Stimulated activated CD8-positive, alpha-beta memory T cell treated with anti-CD3 and anti-CD28 coated beads, Interleukin-15, amount 100 ng/mL, for 1 hour (primary cell): ENCODE measurements at regions not wholly inside any gene's neighbourhood (a gene's known extent, or its start where the extent isn't known, plus 50 kb on each side); places are given as distances from the start of the nearest gene placed in this dataset.

ENCODE experiments used
- DNase-seq: peaks from one replicate; pipeline ENCODE4 v3.0.0-alpha.2; 2020; ENCODE audit warnings: low read depth

- no peak for DNase-seq
Observed at GRCh38 chr16:79931721-79932120, 331.2 kb upstream of the MAF start.

DNA sequence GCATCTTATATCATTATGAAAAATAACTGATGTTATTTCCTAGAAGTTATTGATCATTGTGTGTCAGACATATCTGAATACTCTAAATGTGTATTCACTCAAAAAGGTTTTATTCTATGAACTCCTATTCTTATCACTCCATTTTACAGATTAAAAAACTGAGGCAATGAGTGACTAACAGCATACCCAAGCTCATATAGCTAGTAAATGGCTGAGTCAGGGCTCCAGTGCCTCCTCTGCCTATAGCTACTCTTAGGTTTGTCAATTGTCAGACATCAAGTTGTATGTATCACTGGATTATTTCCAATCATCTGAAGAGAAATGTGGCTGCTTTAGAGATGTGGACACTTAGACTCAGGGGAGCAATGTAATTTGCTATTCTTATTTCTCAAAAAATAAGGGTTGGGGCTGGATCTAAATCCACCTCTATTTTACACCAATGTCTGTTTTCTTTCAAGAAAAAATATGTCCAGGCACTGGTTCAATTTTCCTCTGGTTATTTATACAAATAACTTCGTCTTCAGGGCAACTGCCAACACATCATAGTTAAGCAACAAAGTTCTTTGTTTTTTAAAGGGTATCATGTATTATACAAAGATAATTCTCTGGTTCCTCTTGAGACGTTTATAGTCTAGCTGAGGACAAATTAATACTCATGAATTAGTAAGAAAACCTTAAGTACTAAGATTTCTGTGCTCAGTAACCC lies 328.9 kb upstream of the MAF start:
- DNase-seq: no peak

GRCh38 chr16:79928142-79928873 lies 327.8 kb upstream of the MAF start:
- no peak for DNase-seq

GRCh38 chr16:79926451-79927205 lies 326.1 kb upstream of the MAF start:
- DNase-seq: no peak

- no peak for DNase-seq
Observed at GRCh38 chr16:79923431-79923830, 322.9 kb upstream of the MAF start.

GRCh38 chr16:79920685-79921084 lies 320.1 kb upstream of the MAF start:
- DNase-seq: no peak

GRCh38 chr16:79918916-79919315 lies 318.4 kb upstream of the MAF start:
- no peak for DNase-seq

- no peak for DNase-seq
Observed at GRCh38 chr16:79915761-79916160, 315.2 kb upstream of the MAF start.

GRCh38 chr16:79914961-79915720 lies 314.6 kb upstream of the MAF start:
- DNase-seq: no peak

DNA sequence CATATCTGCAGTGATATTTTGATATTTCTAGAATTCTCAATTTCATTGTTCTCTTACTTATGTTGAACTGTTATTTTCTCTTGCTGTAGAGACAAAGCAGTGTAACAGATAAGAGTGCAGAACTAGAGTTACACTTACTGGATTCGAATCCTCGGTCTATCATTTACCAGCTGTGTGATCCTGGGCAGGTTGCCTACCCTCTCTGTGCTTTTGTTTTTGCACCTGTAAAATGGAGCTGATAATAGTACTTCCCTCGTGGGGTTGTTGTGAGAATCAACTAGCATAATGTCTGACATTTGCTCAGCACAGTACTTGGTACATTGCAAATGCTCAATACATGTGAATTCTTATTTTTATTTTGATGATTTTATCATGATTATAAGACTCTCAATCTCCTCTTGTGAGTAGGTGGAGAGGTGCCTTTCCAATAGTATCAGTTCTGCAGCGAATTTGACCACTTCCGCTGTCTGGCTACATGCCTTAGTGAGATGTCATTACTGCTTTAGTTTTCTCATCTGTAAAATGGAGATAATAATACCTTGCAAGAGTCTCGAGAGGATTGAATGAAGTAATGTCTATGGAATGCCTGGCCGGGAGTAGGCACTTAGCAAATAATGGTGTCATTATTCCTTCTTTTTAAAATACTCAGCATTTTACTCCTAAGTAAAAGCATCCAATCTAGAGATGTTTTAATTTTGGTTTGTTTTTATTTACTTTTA lies 312.2 kb upstream of the MAF start:
- no peak for DNase-seq

DNA sequence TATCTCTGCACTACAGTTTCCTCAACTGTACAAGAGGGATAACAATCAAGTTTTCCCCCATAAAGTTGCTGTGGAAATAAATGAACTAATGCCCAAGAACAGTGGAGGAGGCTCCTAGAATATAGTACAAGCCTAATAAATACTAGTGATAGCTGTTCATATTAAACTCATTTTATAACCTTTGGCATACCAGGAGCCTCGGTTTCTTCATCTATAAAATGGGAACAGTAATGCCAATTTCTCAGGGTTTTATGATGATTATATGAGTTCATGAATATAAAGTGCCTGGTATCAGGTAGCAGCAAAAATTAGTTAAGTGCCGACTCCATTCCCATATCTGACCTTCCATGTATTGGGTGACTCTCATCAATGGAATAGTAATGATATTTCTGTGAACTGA lies 311.1 kb upstream of the MAF start:
- no peak for DNase-seq

DNA sequence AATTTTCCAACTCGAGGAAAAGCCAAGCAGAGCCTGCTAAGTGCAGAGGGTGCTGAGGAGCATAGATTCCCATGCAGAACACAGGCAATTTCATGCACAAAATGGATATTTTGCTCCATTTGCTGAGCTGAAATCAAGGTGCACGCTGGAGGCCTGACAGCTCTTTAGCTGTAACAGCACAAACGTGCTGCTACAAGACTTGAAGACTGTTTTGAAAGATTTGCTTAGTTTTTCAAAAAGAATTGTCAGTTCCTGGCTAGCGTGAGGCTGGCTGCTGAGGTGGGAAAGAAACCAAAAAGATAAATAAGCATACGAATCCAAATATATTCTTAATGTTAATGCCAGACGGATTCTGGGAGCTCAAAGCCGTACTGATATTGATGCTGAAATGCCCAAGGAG lies 309.0 kb upstream of the MAF start:
- no peak for DNase-seq

- no peak for DNase-seq
Observed at GRCh38 chr16:79903471-79903870, 302.9 kb upstream of the MAF start.

DNA sequence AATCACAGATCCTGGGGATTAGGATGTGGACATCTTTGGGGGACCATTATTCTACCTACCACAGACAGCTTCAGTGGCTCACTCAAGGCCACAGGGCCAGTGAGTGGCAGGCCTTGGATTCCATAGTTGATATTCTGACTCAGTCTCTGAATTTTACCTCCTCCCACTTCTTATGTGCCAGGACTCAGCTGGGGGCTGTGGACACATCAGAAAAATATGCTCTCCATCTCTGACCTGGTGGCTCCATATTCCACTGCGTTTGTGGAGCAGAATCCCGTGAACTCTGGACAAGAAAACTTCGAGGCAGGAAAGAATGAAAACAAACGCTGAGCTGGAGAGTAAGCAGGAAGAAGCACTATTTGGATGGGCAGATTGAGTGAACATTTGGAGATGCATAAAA lies 301.8 kb upstream of the MAF start:
- DNase-seq: no peak

DNA sequence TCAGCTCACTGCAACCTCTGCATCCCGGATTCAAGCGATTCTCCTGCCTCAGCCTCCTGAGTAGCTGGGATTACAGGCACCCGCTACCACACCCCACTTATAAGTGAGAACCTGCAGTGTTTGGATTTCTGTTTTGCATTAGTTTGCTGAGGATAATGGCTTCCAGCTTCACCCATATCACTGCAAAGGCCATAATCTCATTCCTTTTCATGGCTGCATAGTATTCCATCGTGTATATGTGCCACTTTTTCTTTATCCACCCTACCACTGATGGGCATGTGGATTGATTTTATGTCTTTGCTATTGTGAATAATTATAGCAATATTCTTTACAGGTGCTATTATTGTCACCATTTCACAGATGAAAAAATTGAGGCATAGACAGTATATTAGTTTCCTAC lies 301.0 kb upstream of the MAF start:
- DNase-seq: no peak

DNA sequence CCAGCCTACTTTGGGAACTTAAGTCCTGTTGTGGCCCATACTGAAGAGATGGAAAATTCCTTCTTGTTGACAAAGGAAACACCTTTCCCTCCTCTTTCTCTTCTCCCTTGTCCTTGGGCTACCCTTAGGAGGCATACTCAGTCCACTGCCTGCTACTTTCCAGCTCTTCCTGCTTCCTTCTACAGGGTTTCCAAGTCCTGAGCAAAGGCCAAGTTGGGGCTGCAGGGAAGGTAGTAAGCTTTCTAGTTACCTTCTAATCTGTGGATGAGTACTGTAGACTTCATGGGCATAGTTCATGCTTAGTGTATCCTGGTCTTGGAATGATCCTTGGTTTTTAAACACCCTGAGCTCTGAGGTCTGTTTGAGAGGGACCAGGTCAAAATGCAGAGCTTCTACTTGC lies 299.2 kb upstream of the MAF start:
- no peak for DNase-seq

- no peak for DNase-seq
Observed at GRCh38 chr16:79899316-79899715, 298.8 kb upstream of the MAF start.

- DNase-seq: no peak
Observed at GRCh38 chr16:79898703-79899102, 298.2 kb upstream of the MAF start.

DNA sequence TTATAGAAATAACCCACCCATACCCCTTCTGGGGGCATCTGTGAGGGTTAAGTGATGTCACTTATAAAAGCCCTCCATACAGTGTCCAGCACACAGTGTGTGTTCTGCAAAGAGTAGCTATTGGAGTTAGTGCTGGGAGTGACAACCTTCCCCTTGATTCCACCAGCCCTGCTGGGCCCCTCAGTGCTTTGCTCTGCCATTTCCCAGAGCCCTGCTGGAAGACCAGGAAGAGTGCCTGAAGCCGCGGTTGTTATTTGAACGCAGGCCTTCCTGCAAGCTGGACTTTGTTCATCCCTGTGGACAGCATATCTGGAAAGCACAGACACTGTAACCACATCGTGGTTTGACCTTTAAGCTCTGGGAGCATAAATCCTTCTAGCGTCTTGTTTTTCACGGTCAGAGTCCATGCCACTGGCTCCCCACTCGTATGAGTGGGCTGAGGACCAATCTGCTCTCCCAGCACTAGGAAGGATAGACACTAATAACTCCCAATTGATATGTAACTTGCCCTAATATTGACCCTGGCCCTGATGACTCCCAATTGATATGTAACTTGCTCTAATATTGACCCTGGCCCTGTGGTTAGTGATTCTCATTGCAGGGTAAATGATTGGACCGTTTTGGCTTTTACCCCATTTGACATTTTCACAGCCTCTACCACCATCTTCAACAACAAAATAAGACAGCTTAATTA lies 297.1 kb upstream of the MAF start:
- no peak for DNase-seq

DNA sequence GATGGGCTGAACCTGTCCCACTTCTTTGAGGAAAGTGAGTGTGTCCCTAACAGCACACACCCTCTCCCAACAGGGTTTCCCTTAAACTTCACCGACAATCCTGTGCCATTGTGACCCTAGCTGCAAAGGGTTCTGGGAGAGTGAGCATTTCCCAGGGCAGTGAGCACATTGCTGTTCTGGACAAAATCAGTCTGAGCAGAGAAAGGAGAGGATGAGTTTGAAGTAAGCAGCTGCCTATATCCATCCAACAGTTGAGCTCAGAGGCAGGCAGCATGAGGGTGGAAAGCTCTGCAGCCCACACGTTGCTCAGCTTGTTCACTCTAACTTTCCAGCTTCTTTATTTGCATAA lies 296.5 kb upstream of the MAF start:
- no peak for DNase-seq

DNA sequence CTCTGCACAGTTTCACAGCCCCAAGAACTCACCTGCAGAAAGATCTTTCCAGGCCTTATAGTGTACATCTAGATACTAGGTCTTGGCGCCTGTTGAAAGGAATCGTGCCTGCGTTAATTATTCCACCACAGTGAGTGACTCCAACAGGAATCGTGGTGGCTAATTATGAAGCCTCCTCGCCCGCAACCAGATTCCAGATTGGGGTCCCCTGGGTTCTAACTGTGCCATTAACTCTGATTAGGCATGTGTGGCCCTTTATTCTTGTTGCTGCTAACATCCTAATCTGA lies 295.3 kb upstream of the MAF start:
- DNase-seq: no peak
